ENCODE measurements at regions not wholly inside any gene's neighbourhood (a gene's known extent, or its start where the extent isn't known, plus 50 kb on each side); places are given as distances from the start of the nearest gene placed in this dataset.

GRCh38 chr16:59964232-59964924 lies 1230.3 kb upstream of the GOT2 start:
- ChIA-PET POLR2A (no interaction called here), CTCF (ENCODE audit: low intra/inter-chr PET ratio) (no interaction called here)
- DNase-seq (ENCODE audit: extremely low read depth in 1 of 4, low spot score in 3 of 4) (no peak), ATAC-seq (no peak), FAIRE-seq (no peak)
- no peaks in the 10 kb centered on the region for H3K9me1 ChIP-seq (ENCODE audit: control insufficient read depth, insufficient read depth, low read length)
- no peak for TF ChIP-seq TFAP4 (CRISPR knock-in tag; IDR thresholded peaks at IDR 0.05; ENCODE audit: borderline replicate concordance)
- TF ChIP-seq TAF7 (tag; IDR thresholded peaks at IDR 0.05), result no peak
- no peak for TF ChIP-seq FOSL1 (tag; conservative IDR thresholded peaks at IDR 0.05)
- TF ChIP-seq HOXB6 (CRISPR knock-in tag; IDR thresholded peaks at IDR 0.05; ENCODE audit: borderline replicate concordance), result no peak
- TF ChIP-seq ATF6 (CRISPR knock-in tag; IDR thresholded peaks at IDR 0.05), result no peak
- no peak for TF ChIP-seq CSDE1 (IDR thresholded peaks at IDR 0.05)
- TF ChIP-seq FOXO4 (CRISPR knock-in tag; IDR thresholded peaks at IDR 0.05), result no peak
- no peak for TF ChIP-seq THRAP3 (IDR thresholded peaks at IDR 0.05; ENCODE audit: borderline replicate concordance)
- no peak for TF ChIP-seq ELF1 (tag; IDR thresholded peaks at IDR 0.05)
- no peak for TF ChIP-seq MLLT1 (IDR thresholded peaks at IDR 0.05)
- no peak for TF ChIP-seq THAP7 (CRISPR knock-in tag; IDR thresholded peaks at IDR 0.05)
- WGBS (ENCODE audit: insufficient coverage, low coverage, missing lambda C conversion rate), result 3% methylated on average over 5 of the region's 6 CpGs
- no peak overlapping the region for H3K27ac ChIP-seq (ENCODE audit: extremely low read depth, low read depth, low read length)
- H3K9ac ChIP-seq (ENCODE audit: insufficient read depth in 1 of 2, low read depth in 2 of 2, low read length in 2 of 2), result no peak overlapping the region
- H2AFZ ChIP-seq (ENCODE audit: low read depth, low read length), result no peak overlapping the region
- no peak overlapping the region for H3K4me2 ChIP-seq (ENCODE audit: insufficient read depth, low read length)
- H3K36me3 ChIP-seq (ENCODE audit: control insufficient read depth, insufficient read depth, low read length), result no peaks in the 10 kb centered on the region
- H3K79me2 ChIP-seq (ENCODE audit: control insufficient read depth, insufficient read depth, low read length), result no peaks in the 10 kb centered on the region
- H3K4me3 ChIP-seq, result no peak overlapping the region
- intact Hi-C loops (cut with micrococcal nuclease), result no loop called here
- no peaks in the 10 kb centered on the region for H3K9me3 ChIP-seq (replicated peaks; ENCODE audit: control insufficient read depth, insufficient read depth, low read depth, low read length)
- no peaks in the 10 kb centered on the region for H4K20me1 ChIP-seq (replicated peaks; ENCODE audit: control insufficient read depth, insufficient read depth, low read length)
- no peaks in the 10 kb centered on the region for H3K4me1 ChIP-seq (replicated peaks in 1 of 2; ENCODE audit: control insufficient read depth in 2 of 2, insufficient read depth in 2 of 2, low read length in 2 of 2)
- no TSS peak for BruUV-seq (replicated peaks)
- no peaks in the 10 kb centered on the region for H3K27me3 ChIP-seq (ENCODE audit: control insufficient read depth in 2 of 2, insufficient read depth in 2 of 2, low read length in 2 of 2)
- in situ Hi-C loops (cut with MboI), result no loop called here
